GM20000 (cell line): ENCODE measurements at regions not wholly inside any gene's neighbourhood (a gene's known extent, or its start where the extent isn't known, plus 50 kb on each side); places are given as distances from the start of the nearest gene placed in this dataset.

Experiments
- DNase-seq: peaks from one replicate; pipeline ENCODE4 v3.0.0; 2012; ENCODE audit warnings: low spot score
- CTCF ChIP-seq: IDR thresholded peaks from 2 replicates; pipeline ENCODE4 v1.5.1; 2012; ENCODE audit warnings: mild to moderate bottlenecking, control low read depth; ENCODE audit errors: extremely low read depth, missing control alignments

- no peak for TF ChIP-seq CTCF
- DNase-seq: no peak
Measured at GRCh38 chr13:57036290-57036689, 104.4 kb upstream of the PRR20A start.

- TF ChIP-seq CTCF: no peak
- DNase-seq: no peak
Measured at GRCh38 chr13:57044910-57045309, 95.8 kb upstream of the PRR20A start.

GRCh38 chr13:57045826-57046546 lies 94.7 kb upstream of the PRR20A start:
- no peak for TF ChIP-seq CTCF
- no peak for DNase-seq

- DNase-seq: no peak
- no peak for TF ChIP-seq CTCF
Measured at GRCh38 chr13:57056601-57057180, 84.0 kb upstream of the PRR20A start.

- no peak for TF ChIP-seq CTCF
Measured at GRCh38 chr13:57063007-57063406, 77.7 kb upstream of the PRR20A start.

GRCh38 chr13:57073983-57074382 lies 66.7 kb upstream of the PRR20A start:
- TF ChIP-seq CTCF: no peak
- no peak for DNase-seq

More at GRCh38 chr13:57063007-57063406, 77.7 kb upstream of the PRR20A start:
- no peak for DNase-seq

GRCh38 chr13:57075588-57075987 lies 65.1 kb upstream of the PRR20A start:
- TF ChIP-seq CTCF: no peak
- DNase-seq: no peak
